A549 (cell line): ENCODE measurements at regions not wholly inside any gene's neighbourhood (a gene's known extent, or its start where the extent isn't known, plus 50 kb on each side); places are given as distances from the start of the nearest gene placed in this dataset.

Experiments
- ATAC-seq, 2 experiments: fragments of 200-7000 bp in 1 of 2; fragments of >200 bp in 1 of 2; cut with Nextera tagmentation in 1 of 2; cut with Tn5 transposase in 1 of 2; 3 replicates each; pipeline versions ENCODE4 v1.8.0 to v1.9.1; 2018 to 2020; ENCODE audit warnings: mild to moderate bottlenecking in 1 of 2, moderate library complexity in 1 of 2
- CTCF ChIA-PET: fragments of 300-600 bp; sonication (Branson Sonifier 250); formaldehyde crosslinking; extraction: SDS; loops from one replicate; lab custom pipeline; 2021; ENCODE audit warnings: antibody characterized with exemption, inconsistent platforms; lab: Yijun Ruan, JAX
- POLR2A ChIA-PET: fragments of 350-600 bp; formaldehyde crosslinking; extraction: SDS; loops from one replicate; lab custom pipeline; 2021; ENCODE audit warnings: antibody characterized with exemption, inconsistent platforms; lab: Yijun Ruan, JAX
- DNase-seq, 2 experiments: peaks; one replicate each; pipeline versions ENCODE4 v3.0.0 to v3.0.0-alpha.2; 2011 to 2016; ENCODE audit warnings: low read depth in 1 of 2, low spot score in 1 of 2
- FAIRE-seq: peaks from 2 replicates; lab custom pipeline; 2011; peaks lifted over from hg19 to GRCh38; lab: Jason Lieb, UNC
- H3K27ac ChIP-seq, 2 experiments: fragments of >200 bp; sonication (Bioruptor Twin); formaldehyde crosslinking; 3 replicates each; pipeline ENCODE4 v1.5.1; 2016 to 2017
- H3K4me1 ChIP-seq: fragments of >200 bp; sonication (Bioruptor Twin); formaldehyde crosslinking; 3 replicates; pipeline ENCODE4 v1.6.1; 2016
- H3K4me2 ChIP-seq: fragments of >200 bp; sonication (Bioruptor Twin); formaldehyde crosslinking; 3 replicates; pipeline ENCODE4 v1.6.1; 2016
- H3K4me3 ChIP-seq: fragments of >200 bp; sonication (Bioruptor Twin); formaldehyde crosslinking; 3 replicates; pipeline ENCODE4 v1.5.1; 2016
- H3K9me3 ChIP-seq: fragments of >200 bp; sonication (Bioruptor Twin); formaldehyde crosslinking; 3 replicates; pipeline ENCODE4 v1.6.1; 2016
- BCL3 ChIP-seq: fragments of >200 bp; sonication (Bioruptor Twin); formaldehyde crosslinking; IDR thresholded peaks from 3 replicates; pipeline ENCODE4 v1.6.1; 2016
- BHLHE40 ChIP-seq: IDR thresholded peaks from 2 replicates; pipeline ENCODE4 v1.6.1; 2012; ENCODE audit warnings: low read depth, low read length, inconsistent platforms
- CEBPB ChIP-seq, 2 experiments: fragments of >200 bp in 1 of 2; sonication (Bioruptor Twin) in 1 of 2; formaldehyde crosslinking in 1 of 2; IDR thresholded peaks; 2 replicates each; pipeline ENCODE4 v1.6.1; 2012 to 2016
- CHD2 ChIP-seq: fragments of 150-350 bp; IDR thresholded peaks from 2 replicates; pipeline ENCODE4 v1.6.1; 2014; ENCODE audit warnings: low read length; ENCODE audit not compliant: partially characterized antibody
- CTCF ChIP-seq: fragments of >200 bp; sonication (Bioruptor Twin); formaldehyde crosslinking; IDR thresholded peaks from 3 replicates; pipeline ENCODE4 v1.5.1; 2016
- E2F6 ChIP-seq: IDR thresholded peaks from 2 replicates; pipeline ENCODE4 v1.6.1; 2012; ENCODE audit warnings: low read depth, borderline replicate concordance
- ESRRA ChIP-seq: fragments of 150-350 bp; IDR thresholded peaks from 2 replicates; pipeline ENCODE4 v1.6.1; 2014; ENCODE audit warnings: mild to moderate bottlenecking, low read length, borderline replicate concordance
- FOSB ChIP-seq: fragments of 250-450 bp; sonication (Bioruptor Pico); IDR thresholded peaks from 2 replicates; pipeline ENCODE4 v1.5.0; 2020; ENCODE audit warnings: mild to moderate bottlenecking, moderate library complexity
- FOSL2 ChIP-seq, 2 experiments: fragments of 450-650 bp in 1 of 2; fragments of >200 bp in 1 of 2; sonication (Bioruptor Twin) in 1 of 2; formaldehyde crosslinking; IDR thresholded peaks; 2 replicates each; pipeline versions ENCODE4 v1.5.0 to v1.6.1; 2016 to 2020; ENCODE audit warnings: mild to moderate bottlenecking in 1 of 2, moderate library complexity in 1 of 2
- FOXS1 ChIP-seq: fragments of 250-450 bp; sonication (Bioruptor Pico); IDR thresholded peaks from 2 replicates; pipeline ENCODE4 v1.5.0; 2020; ENCODE audit warnings: mild to moderate bottlenecking, moderate library complexity
- HEYL ChIP-seq: fragments of 250-450 bp; sonication (Bioruptor Pico); IDR thresholded peaks from 2 replicates; pipeline ENCODE4 v1.8.0; 2021; ENCODE audit warnings: mild to moderate bottlenecking, moderate library complexity
- HOXA7 ChIP-seq: fragments of 250-450 bp; sonication (Bioruptor Pico); IDR thresholded peaks from 2 replicates; pipeline ENCODE4 v1.5.0; 2020; ENCODE audit warnings: mild to moderate bottlenecking, moderate library complexity
- HOXB5 ChIP-seq: fragments of 250-450 bp; sonication (Bioruptor Pico); IDR thresholded peaks from 2 replicates; pipeline ENCODE4 v1.5.0; 2020; ENCODE audit warnings: mild to moderate bottlenecking, moderate library complexity
- JUN ChIP-seq, 2 experiments: fragments of >200 bp; sonication (Bioruptor Twin); formaldehyde crosslinking; IDR thresholded peaks; 2 replicates in 1 of 2; 3 replicates in 1 of 2; pipeline ENCODE4 v1.6.1; 2016 to 2017
- KDM5A ChIP-seq: fragments of 200-600 bp; sonication (generic); IDR thresholded peaks from 2 replicates; pipeline ENCODE4 v1.6.1; 2016; ENCODE audit warnings: antibody characterized with exemption, mild to moderate bottlenecking
- POLR2AphosphoS2 ChIP-seq: conservative IDR thresholded peaks from 2 replicates; pipeline ENCODE4 v1.6.1; 2012; ENCODE audit warnings: low read length, improper control_type of control experiment, inconsistent platforms
- SMC3 ChIP-seq: fragments of >200 bp; sonication (Bioruptor Twin); formaldehyde crosslinking; IDR thresholded peaks from 3 replicates; pipeline ENCODE4 v1.6.1; 2018; ENCODE audit warnings: inconsistent platforms
- ZFP36 ChIP-seq: fragments of 450-650 bp; IDR thresholded peaks from 2 replicates; pipeline ENCODE4 v1.6.1; 2014; ENCODE audit warnings: borderline replicate concordance; ENCODE audit not compliant: partially characterized antibody
- WGBS: methylation state at CpG from one replicate; pipeline ENCODE4 v1.1.6; 2017; ENCODE audit errors: missing lambda C conversion rate; 5-methylcytosine and 5-hydroxymethylcytosine counted together
- TF ChIP-seq, protein P1 (sequence below): fragments of 150-350 bp; IDR thresholded peaks from 2 replicates; pipeline ENCODE4 v1.6.1; 2014; ENCODE audit warnings: low read depth, mild to moderate bottlenecking, low read length
- TF ChIP-seq, protein P2 (sequence below): IDR thresholded peaks from 2 replicates; pipeline ENCODE4 v1.6.1; 2012
- TF ChIP-seq, protein P3 (sequence below): IDR thresholded peaks from 2 replicates; pipeline ENCODE4 v1.6.1; 2012
- TF ChIP-seq, protein P4 (sequence below): fragments of >200 bp; sonication (Bioruptor Twin); formaldehyde crosslinking; IDR thresholded peaks from 2 replicates; pipeline ENCODE4 v1.6.1; 2016

DNA sequence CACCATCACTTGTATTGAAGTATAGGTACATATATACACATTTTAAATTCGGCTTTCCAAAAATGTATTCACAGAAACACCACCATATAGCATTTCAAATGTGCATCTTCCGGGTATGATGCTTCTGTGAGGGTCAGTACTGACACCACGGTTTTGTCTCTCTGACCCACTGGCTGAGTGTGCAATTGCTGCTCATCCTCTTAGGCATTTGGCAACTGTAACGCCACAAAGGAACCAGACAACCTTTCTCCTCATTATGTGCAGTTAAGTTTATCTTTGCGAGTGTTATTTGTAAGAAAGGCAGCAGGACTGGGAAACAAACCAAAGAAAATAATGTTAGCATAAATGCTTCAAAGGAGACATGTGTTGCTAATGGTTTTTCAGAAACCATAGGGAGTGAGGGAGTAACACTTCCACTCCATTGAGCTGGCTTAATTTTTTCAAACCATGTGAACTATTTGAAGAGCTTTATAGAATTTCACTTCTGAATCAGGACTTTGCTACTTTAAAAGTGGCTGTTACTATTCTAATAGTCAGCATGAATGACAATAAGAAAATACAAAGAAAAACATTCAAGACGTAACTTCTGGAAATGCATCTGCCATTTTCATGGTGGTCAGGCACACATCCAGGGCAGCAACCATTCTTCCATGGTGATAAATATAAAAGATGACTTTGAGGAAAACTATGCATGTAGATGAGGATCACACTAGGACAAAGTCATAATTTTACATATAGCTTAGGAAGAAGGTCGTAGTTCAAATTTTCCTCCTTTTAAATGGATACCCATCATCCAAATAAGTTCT lies 423.3 kb downstream of the MZT1 start:
- ATAC-seq (no peak), DNase-seq (no peak), FAIRE-seq (no peak)
- Histone ChIP-seq H3K4me3 (no peak overlapping the region), H3K27ac (no peak overlapping the region), H3K4me2 (no peak overlapping the region), H3K4me1 (no peaks in the 10 kb centered on the region), H3K9me3 (no peaks in the 10 kb centered on the region)
- TF ChIP-seq HOXB5 (CRISPR knock-in tag) (no peak), ESRRA (no peak), ZFP36 (no peak), POLR2AphosphoS2 (no peak), BCL3 (no peak), SMC3 (no peak), FOSB (CRISPR knock-in tag) (no peak), BHLHE40 (no peak), CTCF (no peak), JUN (IDR thresholded peaks at IDR 0.05) (no peak)
- TF ChIP-seq, protein P1, sequence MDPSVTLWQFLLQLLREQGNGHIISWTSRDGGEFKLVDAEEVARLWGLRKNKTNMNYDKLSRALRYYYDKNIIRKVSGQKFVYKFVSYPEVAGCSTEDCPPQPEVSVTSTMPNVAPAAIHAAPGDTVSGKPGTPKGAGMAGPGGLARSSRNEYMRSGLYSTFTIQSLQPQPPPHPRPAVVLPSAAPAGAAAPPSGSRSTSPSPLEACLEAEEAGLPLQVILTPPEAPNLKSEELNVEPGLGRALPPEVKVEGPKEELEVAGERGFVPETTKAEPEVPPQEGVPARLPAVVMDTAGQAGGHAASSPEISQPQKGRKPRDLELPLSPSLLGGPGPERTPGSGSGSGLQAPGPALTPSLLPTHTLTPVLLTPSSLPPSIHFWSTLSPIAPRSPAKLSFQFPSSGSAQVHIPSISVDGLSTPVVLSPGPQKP: no peak
- TF ChIP-seq, protein P2, sequence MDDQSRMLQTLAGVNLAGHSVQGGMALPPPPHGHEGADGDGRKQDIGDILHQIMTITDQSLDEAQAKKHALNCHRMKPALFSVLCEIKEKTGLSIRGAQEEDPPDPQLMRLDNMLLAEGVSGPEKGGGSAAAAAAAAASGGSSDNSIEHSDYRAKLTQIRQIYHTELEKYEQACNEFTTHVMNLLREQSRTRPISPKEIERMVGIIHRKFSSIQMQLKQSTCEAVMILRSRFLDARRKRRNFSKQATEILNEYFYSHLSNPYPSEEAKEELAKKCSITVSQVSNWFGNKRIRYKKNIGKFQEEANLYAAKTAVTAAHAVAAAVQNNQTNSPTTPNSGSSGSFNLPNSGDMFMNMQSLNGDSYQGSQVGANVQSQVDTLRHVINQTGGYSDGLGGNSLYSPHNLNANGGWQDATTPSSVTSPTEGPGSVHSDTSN: no peak
- TF ChIP-seq, protein P3, sequence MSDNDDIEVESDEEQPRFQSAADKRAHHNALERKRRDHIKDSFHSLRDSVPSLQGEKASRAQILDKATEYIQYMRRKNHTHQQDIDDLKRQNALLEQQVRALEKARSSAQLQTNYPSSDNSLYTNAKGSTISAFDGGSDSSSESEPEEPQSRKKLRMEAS: no peak
- ChIA-PET CTCF (no interaction called here), POLR2A (no interaction called here)
- 2% methylated on average over 7 of the region's 7 CpGs for WGBS

DNA sequence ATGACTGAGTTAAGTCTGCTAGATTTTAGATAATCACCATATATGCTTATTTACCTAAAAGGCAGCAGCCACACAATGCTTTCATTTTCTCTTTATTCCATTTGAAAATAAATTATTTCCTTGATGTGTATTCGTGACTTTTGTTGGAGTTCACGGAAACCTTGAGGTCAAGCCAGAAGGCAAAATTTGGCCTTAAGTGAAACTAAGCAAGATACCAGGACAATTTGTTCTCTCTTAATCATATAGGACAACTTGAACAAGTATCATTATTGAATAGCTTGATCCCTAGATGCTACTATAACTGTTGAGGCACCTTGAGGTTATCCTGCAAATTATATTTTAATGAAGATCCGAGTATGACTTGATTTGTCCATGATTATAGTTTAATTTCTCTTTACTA lies 429.2 kb upstream of the DACH1 start:
- H3K4me2 ChIP-seq: no peak overlapping the region
- ATAC-seq (no peak), FAIRE-seq (no peak), DNase-seq (no peak)
- CTCF ChIA-PET: no interaction called here
- POLR2A ChIA-PET: no interaction called here
- no peak overlapping the region for H3K27ac ChIP-seq
- 9% methylated on average over 3 of the region's 3 CpGs for WGBS
- H3K4me3 ChIP-seq: no peak overlapping the region
- TF ChIP-seq, protein P4, sequence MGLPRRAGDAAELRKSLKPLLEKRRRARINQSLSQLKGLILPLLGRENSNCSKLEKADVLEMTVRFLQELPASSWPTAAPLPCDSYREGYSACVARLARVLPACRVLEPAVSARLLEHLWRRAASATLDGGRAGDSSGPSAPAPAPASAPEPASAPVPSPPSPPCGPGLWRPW: no peak
- no peak for TF ChIP-seq JUN (IDR thresholded peaks at IDR 0.05)
- no peak for TF ChIP-seq HOXA7
- TF ChIP-seq CEBPB (IDR thresholded peaks at IDR 0.05): no peak
- TF ChIP-seq KDM5A: no peak
- TF ChIP-seq E2F6: no peak
- no peak for TF ChIP-seq HEYL (CRISPR knock-in tag)
- TF ChIP-seq FOXS1 (CRISPR knock-in tag): no peak
- TF ChIP-seq FOSL2 (IDR thresholded peaks at IDR 0.05): no peak
- TF ChIP-seq FOSL2 (CRISPR knock-in tag; IDR thresholded peaks at IDR 0.05): no peak
- no peak for TF ChIP-seq CHD2
- TF ChIP-seq SMC3: no peak
- no peaks in the 10 kb centered on the region for H3K4me1 ChIP-seq
- no peaks in the 10 kb centered on the region for H3K9me3 ChIP-seq
